Gastrocnemius medialis (tissue), 4 donors: ENCODE measurements at regions not wholly inside any gene's neighbourhood (a gene's known extent, or its start where the extent isn't known, plus 50 kb on each side); places are given as distances from the start of the nearest gene placed in this dataset.

Experiments used
- POLR2A ChIP-seq, 2 donors: fragments of 450-650 bp; IDR thresholded peaks; one replicate each; pipeline ENCODE4 v1.6.1; 2017; ENCODE audit warnings: antibody characterized with exemption in 2 of 2, mild to moderate bottlenecking in 2 of 2, moderate library complexity in 2 of 2
- TF ChIP-seq, protein P1 (sequence below), 5 experiments: fragments of 450-650 bp in 3 of 5; fragments of 200-600 bp in 2 of 5; sonication (generic) in 2 of 5; IDR thresholded peaks in 4 of 5; conservative IDR thresholded peaks in 1 of 5; 1 replicate in 4 of 5; 2 replicates in 1 of 5; pipeline ENCODE4 v1.5.1; 2016 to 2019; ENCODE audit warnings: antibody characterized with exemption in 5 of 5, mild to moderate bottlenecking in 3 of 5, moderate library complexity in 3 of 5

DNA sequence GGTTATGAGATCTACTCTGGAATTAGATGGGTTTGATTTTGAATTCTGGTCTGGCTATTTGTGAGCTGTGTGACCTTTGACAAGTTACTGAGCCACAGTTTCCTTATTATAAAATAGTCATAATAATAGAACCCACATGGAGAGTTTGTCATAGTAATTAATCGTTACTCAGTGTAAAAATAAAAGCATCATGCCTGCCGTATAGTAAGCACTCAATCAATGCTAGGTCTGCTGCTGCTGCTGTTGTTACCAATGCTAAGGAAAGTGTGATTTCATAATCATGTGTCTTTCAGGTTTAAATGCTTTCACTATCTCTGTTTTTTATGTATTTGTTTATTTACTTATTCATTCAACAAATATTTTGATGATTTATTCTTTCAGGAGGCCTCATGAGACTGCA, 539.9 kb upstream of the SEL1L start:
- TF ChIP-seq, protein P1, sequence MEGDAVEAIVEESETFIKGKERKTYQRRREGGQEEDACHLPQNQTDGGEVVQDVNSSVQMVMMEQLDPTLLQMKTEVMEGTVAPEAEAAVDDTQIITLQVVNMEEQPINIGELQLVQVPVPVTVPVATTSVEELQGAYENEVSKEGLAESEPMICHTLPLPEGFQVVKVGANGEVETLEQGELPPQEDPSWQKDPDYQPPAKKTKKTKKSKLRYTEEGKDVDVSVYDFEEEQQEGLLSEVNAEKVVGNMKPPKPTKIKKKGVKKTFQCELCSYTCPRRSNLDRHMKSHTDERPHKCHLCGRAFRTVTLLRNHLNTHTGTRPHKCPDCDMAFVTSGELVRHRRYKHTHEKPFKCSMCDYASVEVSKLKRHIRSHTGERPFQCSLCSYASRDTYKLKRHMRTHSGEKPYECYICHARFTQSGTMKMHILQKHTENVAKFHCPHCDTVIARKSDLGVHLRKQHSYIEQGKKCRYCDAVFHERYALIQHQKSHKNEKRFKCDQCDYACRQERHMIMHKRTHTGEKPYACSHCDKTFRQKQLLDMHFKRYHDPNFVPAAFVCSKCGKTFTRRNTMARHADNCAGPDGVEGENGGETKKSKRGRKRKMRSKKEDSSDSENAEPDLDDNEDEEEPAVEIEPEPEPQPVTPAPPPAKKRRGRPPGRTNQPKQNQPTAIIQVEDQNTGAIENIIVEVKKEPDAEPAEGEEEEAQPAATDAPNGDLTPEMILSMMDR (IDR thresholded peaks at IDR 0.05 in 4 of 5, conservative IDR thresholded peaks at IDR 0.05 in 1 of 5) = no peak
- TF ChIP-seq POLR2A (IDR thresholded peaks at IDR 0.05) = no peak
